WERI-Rb-1 (cell line): ENCODE measurements at regions not wholly inside any gene's neighbourhood (a gene's known extent, or its start where the extent isn't known, plus 50 kb on each side); places are given as distances from the start of the nearest gene placed in this dataset.

Experiments
- DNase-seq: peaks from one replicate; pipeline ENCODE4 v3.0.0-alpha.2; 2020
- H3K27ac ChIP-seq: fragments of 250-450 bp; sonication (Bioruptor Pico); 2 replicates; pipeline ENCODE4 v1.5.1; 2020; ENCODE audit warnings: mild to moderate bottlenecking, moderate library complexity
- H3K27me3 ChIP-seq: fragments of 250-450 bp; sonication (Bioruptor Pico); 2 replicates; pipeline ENCODE4 v1.5.1; 2021; ENCODE audit warnings: mild to moderate bottlenecking, low read depth, moderate library complexity; ENCODE audit not compliant: insufficient read depth, severe bottlenecking
- H3K36me3 ChIP-seq: fragments of 250-450 bp; sonication (Bioruptor Pico); 2 replicates; pipeline ENCODE4 v1.5.1; 2020; ENCODE audit warnings: mild to moderate bottlenecking, moderate library complexity
- H3K4me3 ChIP-seq: 2 replicates; pipeline ENCODE4 v1.5.1; 2011; ENCODE audit warnings: low read depth, mild to moderate bottlenecking, control low read depth, low read length
- H3K9me3 ChIP-seq: fragments of 250-450 bp; sonication (Bioruptor Pico); 2 replicates; pipeline ENCODE4 v1.5.1; 2021; ENCODE audit warnings: mild to moderate bottlenecking, moderate library complexity; ENCODE audit not compliant: severe bottlenecking
- CTCF ChIP-seq: IDR thresholded peaks from 2 replicates; pipeline ENCODE4 v1.5.1; 2011; ENCODE audit warnings: low read depth, mild to moderate bottlenecking, control low read depth, inconsistent platforms, low read length

- no peak for TF ChIP-seq CTCF
- peaks cover 13% of the 10 kb centered on the region for H3K9me3 ChIP-seq
- no peaks in the 10 kb centered on the region for H3K27me3 ChIP-seq
- no peak for DNase-seq
- no peak overlapping the region for H3K4me3 ChIP-seq
- no peak overlapping the region for H3K27ac ChIP-seq
- no peaks in the 10 kb centered on the region for H3K36me3 ChIP-seq
Measured at GRCh38 chr14:83461521-83461920, 1927.9 kb upstream of the SEL1L start.

- no peaks in the 10 kb centered on the region for H3K36me3 ChIP-seq
Measured at GRCh38 chr14:83462759-83463158, 1929.1 kb upstream of the SEL1L start.

GRCh38 chr14:83463500-83464098 is 1929.9 kb upstream of the SEL1L start:
- DNase-seq = peak; percentile 69
- peak; percentile 71 for TF ChIP-seq CTCF
- Histone ChIP-seq H3K4me3 (no peak overlapping the region), H3K27me3 (no peaks in the 10 kb centered on the region), H3K27ac (no peak overlapping the region), H3K36me3 (no peaks in the 10 kb centered on the region), H3K9me3 (peaks cover 12% of the 10 kb centered on the region)

More at GRCh38 chr14:83462759-83463158, 1929.1 kb upstream of the SEL1L start:
- no peak for TF ChIP-seq CTCF
- Histone ChIP-seq H3K27me3 (no peaks in the 10 kb centered on the region), H3K27ac (no peak overlapping the region), H3K9me3 (peaks cover 13% of the 10 kb centered on the region), H3K4me3 (no peak overlapping the region)
- DNase-seq = no peak

GRCh38 chr14:83467811-83468210 is 1934.2 kb upstream of the SEL1L start:
- H3K9me3 ChIP-seq = no peaks in the 10 kb centered on the region
- no peak for DNase-seq
- no peak for TF ChIP-seq CTCF
- H3K4me3 ChIP-seq = no peak overlapping the region
- H3K27me3 ChIP-seq = no peaks in the 10 kb centered on the region
- H3K27ac ChIP-seq = no peak overlapping the region
- H3K36me3 ChIP-seq = no peaks in the 10 kb centered on the region

GRCh38 chr14:83470466-83470865 is 1936.8 kb upstream of the SEL1L start:
- H3K36me3 ChIP-seq = no peaks in the 10 kb centered on the region
- TF ChIP-seq CTCF = no peak
- H3K27ac ChIP-seq = no peak overlapping the region
- no peak for DNase-seq
- H3K9me3 ChIP-seq = no peaks in the 10 kb centered on the region
- no peaks in the 10 kb centered on the region for H3K27me3 ChIP-seq
- H3K4me3 ChIP-seq = no peak overlapping the region
